BLaER1 treated with 17β-estradiol and CSF1 and Interleukin-3, amounts not matched to agents 10 nM and 100 nM (cell line): ENCODE measurements at regions not wholly inside any gene's neighbourhood (a gene's known extent, or its start where the extent isn't known, plus 50 kb on each side); places are given as distances from the start of the nearest gene placed in this dataset.
"Not testable (repeated sequence)": the region's sequence is repeated elsewhere in the genome, so short reads cannot be mapped to it uniquely, and the experiment has no call there.

Source experiments
- H3K27ac ChIP-seq, 11 experiments: shearing (Covaris generic); formaldehyde crosslinking; 2 replicates each; pipeline ENCODE4 v1.8.1; 2022
- H3K27me3 ChIP-seq, 11 experiments: shearing (Covaris generic); formaldehyde crosslinking; 2 replicates each; pipeline ENCODE4 v1.8.1; 2022
- H3K36me3 ChIP-seq, 11 experiments: shearing (Covaris generic); formaldehyde crosslinking; 2 replicates each; pipeline ENCODE4 v1.8.1; 2022
- H3K4me1 ChIP-seq, 10 experiments: shearing (Covaris generic); formaldehyde crosslinking; 2 replicates each; pipeline ENCODE4 v1.8.1; 2022
- H3K4me2 ChIP-seq, 11 experiments: shearing (Covaris generic); formaldehyde crosslinking; 2 replicates each; pipeline ENCODE4 v1.8.1; 2022
- H3K4me3 ChIP-seq, 10 experiments: shearing (Covaris generic); formaldehyde crosslinking; 2 replicates each; pipeline ENCODE4 v1.8.1; 2022
- H3K9ac ChIP-seq, 11 experiments: shearing (Covaris generic); formaldehyde crosslinking; 2 replicates each; pipeline ENCODE4 v1.8.1; 2022
- H3K9me3 ChIP-seq, 11 experiments: shearing (Covaris generic); formaldehyde crosslinking; replicated peaks in 1 of 11; 2 replicates each; pipeline ENCODE4 v1.8.1; 2022
- H4K20me1 ChIP-seq, 11 experiments: shearing (Covaris generic); formaldehyde crosslinking; 2 replicates each; pipeline ENCODE4 v1.8.1; 2022
- Cebpa-rat ChIP-seq, 11 experiments: shearing (Covaris generic); IDR thresholded peaks; 2 replicates each; pipeline ENCODE4 v1.8.1; 2022

DNA sequence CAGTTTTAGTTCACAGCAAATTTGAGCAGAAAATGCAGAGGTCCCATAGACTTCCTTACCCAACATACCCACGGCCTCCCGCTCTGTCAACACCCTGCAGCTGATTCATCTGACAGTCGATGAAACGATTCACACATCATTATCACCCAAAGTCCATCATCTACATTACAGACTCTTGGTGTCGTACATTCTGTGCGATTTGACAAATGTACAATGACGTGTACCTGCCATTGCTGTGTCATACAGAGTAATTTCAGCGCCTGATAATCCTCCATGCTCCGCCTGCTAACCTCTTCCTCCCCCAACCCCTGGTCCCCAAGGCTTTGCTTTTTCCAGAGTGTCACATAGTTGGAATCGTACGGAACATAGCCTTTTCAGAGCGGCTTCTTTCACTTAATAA lies 94.7 kb upstream of the SLC25A33 start:
- TF ChIP-seq Cebpa-rat (IDR thresholded peaks at IDR 0.05), result no peak
- no peaks in the 10 kb centered on the region for H3K9me3 ChIP-seq
- H3K27me3 ChIP-seq, result no peaks in the 10 kb centered on the region
- no peak overlapping the region for H3K4me2 ChIP-seq
- no peaks in the 10 kb centered on the region for H4K20me1 ChIP-seq
- H3K9ac ChIP-seq, result no peak overlapping the region
- no peak overlapping the region for H3K27ac ChIP-seq
- H3K36me3 ChIP-seq, result no peaks in the 10 kb centered on the region
- H3K4me3 ChIP-seq, result no peak overlapping the region
- peaks cover 13 to 47% (median 29%) of the 10 kb centered on the region in 10 experiments for H3K4me1 ChIP-seq

DNA sequence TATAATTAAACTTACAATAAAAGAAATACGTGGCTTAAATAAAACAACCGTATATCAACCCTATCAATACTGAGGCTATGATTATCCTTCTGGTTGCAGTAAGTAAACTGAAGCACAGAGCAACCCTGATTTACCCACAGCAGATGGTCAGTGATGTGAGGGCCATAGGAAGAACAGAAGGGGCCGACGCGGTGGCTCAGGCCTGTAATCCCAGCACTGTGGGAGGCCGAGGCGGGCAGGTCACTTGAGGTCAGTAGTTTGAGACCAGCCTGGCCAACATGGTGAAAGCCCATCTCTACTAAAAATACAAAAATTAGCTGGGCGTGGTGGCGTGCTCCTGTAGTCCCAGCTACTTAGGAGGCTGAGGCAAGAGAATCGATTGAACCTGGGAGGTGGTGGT lies 94.2 kb upstream of the SLC25A33 start:
- not testable (repeated sequence) for H3K9me3 ChIP-seq, H3K36me3 ChIP-seq, H3K27me3 ChIP-seq, H3K4me2 ChIP-seq, H3K9ac ChIP-seq, H3K27ac ChIP-seq, H4K20me1 ChIP-seq, H3K4me3 ChIP-seq
- peaks cover 13 to 52% (median 33%) of the 10 kb centered on the region in 10 experiments for H3K4me1 ChIP-seq

DNA sequence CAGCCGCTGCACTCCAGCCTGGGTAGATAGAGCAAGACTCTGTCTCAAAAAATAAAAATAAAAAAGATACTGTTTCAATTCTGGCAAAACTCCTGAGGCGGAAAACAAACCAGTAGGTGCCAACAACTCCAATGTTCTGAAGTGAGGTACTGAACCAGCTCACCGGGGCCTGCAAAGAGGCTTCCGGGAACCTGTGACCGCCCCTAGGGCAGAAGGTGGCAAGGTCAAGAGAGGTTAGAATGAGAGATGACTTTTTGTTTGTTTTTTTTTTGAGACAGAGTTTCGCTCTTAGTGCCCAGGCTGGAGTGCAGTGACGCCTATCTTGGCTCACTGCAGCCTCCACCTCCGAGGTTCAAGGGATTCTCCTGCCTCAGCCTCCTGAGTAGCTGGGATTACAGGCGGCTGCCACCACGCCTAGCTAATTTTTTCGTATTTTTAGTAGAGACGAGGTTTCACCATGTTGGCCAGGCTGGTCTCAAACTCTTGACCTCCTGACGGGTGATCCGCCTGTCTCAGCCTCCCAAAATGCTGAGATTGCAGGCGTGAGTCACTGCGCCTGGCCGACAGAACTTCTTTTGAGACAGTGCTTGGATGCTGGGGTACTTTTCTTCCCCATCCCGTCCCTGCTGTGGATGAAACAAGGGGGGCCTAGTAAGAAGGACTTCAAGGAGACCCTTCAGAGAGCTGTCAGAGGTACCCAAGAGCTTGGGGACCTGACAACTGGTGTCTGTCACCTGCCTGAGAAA lies 91.9 kb upstream of the SLC25A33 start:
- Histone ChIP-seq H3K4me1 (peaks cover 13 to 60% (median 38%) of the 10 kb centered on the region in 10 experiments), H3K27ac (peak overlapping the region in 4 of 11 experiments; percentile 69 to 74 (median 72); a peak in 4 of 22 replicates), H3K36me3 (no peaks in the 10 kb centered on the region), H3K4me3 (no peak overlapping the region), H3K9ac (no peak overlapping the region), H4K20me1 (no peaks in the 10 kb centered on the region), H3K4me2 (peak overlapping the region in 9 of 11 experiments; percentile 79 to 96 (median 89); a peak in 18 of 22 replicates), H3K9me3 (no peaks in the 10 kb centered on the region), H3K27me3 (no peaks in the 10 kb centered on the region)
- no peak for TF ChIP-seq Cebpa-rat (IDR thresholded peaks at IDR 0.05)

DNA sequence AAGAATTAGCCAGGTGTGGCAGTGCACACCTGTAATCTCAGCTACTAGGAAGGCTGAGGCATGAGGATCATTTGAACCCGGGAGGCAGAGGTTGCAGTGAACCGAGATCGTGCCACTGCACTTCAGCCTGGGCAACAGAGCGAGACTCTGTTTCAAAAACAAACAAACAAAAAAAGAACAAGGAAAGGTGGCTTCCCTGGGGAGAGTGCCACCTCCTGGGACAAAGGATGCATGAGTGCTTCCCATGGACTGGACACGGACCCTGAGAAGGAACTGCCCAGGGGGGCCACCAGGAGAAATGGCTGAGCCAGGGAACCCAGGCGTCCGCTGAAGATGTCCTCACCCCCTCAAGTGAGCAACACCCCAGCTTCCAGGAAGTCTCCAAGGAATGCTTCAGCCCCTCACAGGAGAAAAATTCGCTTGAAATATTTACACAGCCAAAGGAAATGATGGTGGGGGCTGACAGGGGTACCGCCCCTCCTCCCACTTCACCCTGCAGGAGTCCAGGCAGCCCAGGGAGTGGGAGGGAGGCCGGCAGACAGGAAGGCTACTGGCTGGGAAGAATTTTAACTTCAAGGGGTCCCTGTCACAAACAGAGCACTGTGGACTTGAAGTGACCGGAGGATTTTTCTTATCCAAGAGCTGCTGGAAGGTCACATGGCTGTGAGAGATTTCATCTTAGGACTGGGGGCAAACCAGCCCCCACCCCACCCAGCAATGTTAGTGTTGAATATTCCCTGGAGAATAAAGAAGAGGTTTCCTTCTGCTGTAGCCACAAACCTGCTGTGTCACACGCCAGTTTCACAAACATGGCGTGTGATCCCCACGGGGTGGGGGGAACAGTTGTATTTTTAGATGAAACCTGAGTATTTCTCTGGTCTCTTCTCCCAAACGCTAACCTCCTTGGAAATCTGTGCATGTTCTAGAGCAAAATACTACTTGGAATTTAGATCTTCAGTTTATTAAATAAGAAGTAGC lies 90.8 kb upstream of the SLC25A33 start:
- Histone ChIP-seq H3K27me3 (no peaks in the 10 kb centered on the region), H3K4me1 (peaks cover 13 to 68% (median 47%) of the 10 kb centered on the region in 10 experiments), H3K9me3 (no peaks in the 10 kb centered on the region), H3K36me3 (no peaks in the 10 kb centered on the region), H3K27ac (peak overlapping the region in 9 of 11 experiments; percentile 36 to 74 (median 66); a peak in 17 of 22 replicates), H4K20me1 (no peaks in the 10 kb centered on the region), H3K4me2 (peak overlapping the region; percentile 69 to 96 (median 87)), H3K4me3 (peak overlapping the region in 6 of 10 experiments; percentile 1 to 41 (median 20); a peak in 5 of 20 replicates), H3K9ac (peak overlapping the region in 10 of 11 experiments; percentile 2 to 68 (median 52); a peak in 16 of 22 replicates)
- no peak for TF ChIP-seq Cebpa-rat (IDR thresholded peaks at IDR 0.05)

DNA sequence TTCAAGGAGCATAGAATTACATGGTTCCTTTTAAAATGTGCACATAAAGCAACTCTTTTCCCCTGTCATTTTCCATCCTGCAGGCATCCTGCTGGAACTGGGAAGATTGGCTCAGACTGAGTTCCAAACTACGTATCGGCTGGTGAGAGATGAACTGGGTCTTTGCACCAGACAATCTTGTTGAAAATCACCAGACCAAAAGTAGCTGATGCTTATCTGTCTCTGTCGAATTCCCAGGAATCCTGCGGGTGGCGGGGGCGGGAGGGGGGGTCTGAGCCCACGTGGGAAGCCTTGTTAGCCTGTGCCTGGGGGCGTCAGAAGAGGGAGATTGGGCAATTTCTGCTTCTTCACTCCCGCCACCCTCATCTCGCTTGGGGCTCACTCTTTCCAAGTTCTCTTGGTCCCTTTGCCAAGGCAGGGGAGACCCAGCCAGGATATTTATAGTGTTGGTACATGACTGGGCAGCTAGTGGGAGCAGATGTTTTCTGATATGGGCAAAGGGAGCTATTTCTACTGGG lies 90.1 kb upstream of the SLC25A33 start:
- Histone ChIP-seq H3K27ac (peak overlapping the region in 8 of 11 experiments; percentile 51 to 74 (median 68); a peak in 15 of 22 replicates), H3K9ac (peak overlapping the region in 6 of 11 experiments; percentile 34 to 68 (median 55); a peak in 9 of 22 replicates), H3K9me3 (no peaks in the 10 kb centered on the region), H3K4me2 (peak overlapping the region; percentile 69 to 96 (median 87)), H3K27me3 (no peaks in the 10 kb centered on the region), H3K36me3 (no peaks in the 10 kb centered on the region), H4K20me1 (no peaks in the 10 kb centered on the region), H3K4me1 (peaks cover 13 to 76% (median 55%) of the 10 kb centered on the region in 10 experiments), H3K4me3 (0 out of 20 replicates have a peak overlapping the region, but pooled peaks of 2 of the 10 experiments have one; percentile 1 to 41)
- TF ChIP-seq Cebpa-rat (IDR thresholded peaks at IDR 0.05), result no peak

DNA sequence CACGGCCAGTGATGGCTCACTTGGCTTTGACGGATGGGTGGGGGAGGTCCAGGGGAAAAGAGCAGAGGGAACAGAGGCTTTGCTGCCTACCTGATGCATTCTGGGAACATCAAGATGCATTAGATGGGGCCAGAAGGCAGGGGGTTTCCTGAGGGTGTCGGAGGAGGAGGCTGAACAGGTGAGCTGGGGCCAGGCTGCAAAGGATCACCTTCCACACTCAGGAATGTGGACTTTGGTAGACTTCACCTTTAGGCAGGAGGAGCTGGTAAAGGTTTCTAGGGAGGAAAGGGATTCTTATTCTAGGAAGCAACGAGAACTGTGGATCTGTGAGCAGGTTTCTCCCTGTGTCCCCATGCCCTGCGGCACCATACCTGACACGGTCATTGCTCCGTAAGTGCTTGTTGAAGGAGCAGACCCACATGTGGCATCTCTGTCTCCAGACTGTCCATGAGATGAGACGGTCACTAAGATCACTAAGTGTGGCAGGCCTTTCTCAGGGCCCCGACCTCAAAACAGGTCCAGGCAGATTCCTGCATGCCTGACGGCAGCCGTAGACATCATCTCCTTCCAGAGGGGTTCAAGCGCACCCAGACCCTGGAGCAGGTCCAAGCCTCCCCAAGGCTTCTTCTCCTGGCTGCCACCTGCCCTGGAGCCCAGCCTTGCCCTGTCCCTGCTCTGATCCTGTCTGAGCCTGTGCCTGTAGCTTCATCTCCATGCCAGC lies 89.1 kb upstream of the SLC25A33 start:
- Histone ChIP-seq H3K4me2 (peak overlapping the region; percentile 3 to 96 (median 87); a peak in 19 of 22 replicates), H3K4me1 (peaks cover 13 to 85% (median 62%) of the 10 kb centered on the region in 10 experiments), H3K9me3 (no peaks in the 10 kb centered on the region), H3K36me3 (no peaks in the 10 kb centered on the region), H3K27me3 (no peaks in the 10 kb centered on the region), H4K20me1 (no peaks in the 10 kb centered on the region), H3K4me3 (no peak overlapping the region), H3K9ac (no peak overlapping the region), H3K27ac (peak overlapping the region in 4 of 11 experiments; percentile 5 to 47 (median 30); a peak in 3 of 22 replicates)
- no peak for TF ChIP-seq Cebpa-rat (IDR thresholded peaks at IDR 0.05)

DNA sequence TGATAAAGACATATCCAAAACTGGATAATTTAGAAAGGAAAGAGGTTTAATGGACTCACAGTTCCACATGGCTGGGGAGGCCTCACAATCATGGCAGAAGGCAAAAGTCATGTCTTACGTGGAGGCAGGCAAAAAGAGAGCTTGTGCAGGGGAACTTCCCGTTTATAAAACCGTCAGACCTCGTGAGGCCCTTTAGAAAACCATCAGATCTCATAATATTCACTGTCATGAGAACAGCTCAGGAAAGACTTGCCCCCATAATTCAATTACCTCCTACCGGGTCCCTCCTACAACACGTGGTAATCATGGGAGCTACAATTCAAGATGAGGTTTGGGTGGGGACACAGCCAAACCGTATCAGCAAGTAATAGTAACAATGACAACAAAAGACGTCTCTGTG lies 88.2 kb upstream of the SLC25A33 start:
- H3K36me3 ChIP-seq, result no peaks in the 10 kb centered on the region
- H3K27me3 ChIP-seq, result no peaks in the 10 kb centered on the region
- H3K9ac ChIP-seq, result no peak overlapping the region
- no peaks in the 10 kb centered on the region for H3K9me3 ChIP-seq
- H4K20me1 ChIP-seq, result no peaks in the 10 kb centered on the region
- H3K27ac ChIP-seq, result no peak overlapping the region
- no peak for TF ChIP-seq Cebpa-rat (IDR thresholded peaks at IDR 0.05)
- peaks cover 13 to 93% (median 66%) of the 10 kb centered on the region in 10 experiments for H3K4me1 ChIP-seq
- H3K4me3 ChIP-seq, result no peak overlapping the region
- H3K4me2 ChIP-seq, result peak overlapping the region in 3 of 11 experiments; percentile 79 to 90 (median 82); a peak in 3 of 22 replicates

DNA sequence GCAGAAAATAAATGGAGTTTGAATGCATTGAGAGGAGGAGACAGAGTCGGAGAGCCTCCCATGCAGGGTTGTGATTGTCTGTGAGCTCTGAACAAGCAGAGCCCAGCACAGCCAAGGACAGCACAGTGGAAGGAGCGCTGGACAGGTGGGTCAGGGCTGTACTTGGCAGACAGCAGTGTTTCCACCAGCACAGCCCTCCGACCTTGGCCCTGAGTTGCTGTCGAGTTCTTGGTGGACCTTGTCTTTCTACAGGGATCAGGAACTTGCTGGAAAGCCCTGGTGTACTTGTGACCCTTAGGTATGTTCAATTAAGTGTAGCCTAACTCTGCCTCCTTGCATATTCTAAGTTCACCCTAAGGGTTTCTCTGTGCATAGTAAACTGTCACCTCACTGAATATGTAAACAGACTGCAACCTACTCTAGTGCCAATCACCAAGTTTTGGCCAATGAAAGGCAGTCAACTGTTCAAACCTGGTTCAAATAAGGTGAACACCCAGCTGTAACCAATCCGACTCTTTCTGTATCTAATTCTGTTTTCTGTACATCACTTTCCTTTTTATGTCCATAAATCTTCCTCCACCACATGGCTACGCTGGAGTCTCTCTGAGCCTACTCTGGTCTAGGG lies 86.6 kb upstream of the SLC25A33 start:
- H3K27me3 ChIP-seq, result no peaks in the 10 kb centered on the region
- H3K36me3 ChIP-seq, result no peaks in the 10 kb centered on the region
- H3K27ac ChIP-seq, result no peak overlapping the region
- no peaks in the 10 kb centered on the region; a peak in 1 of 22 replicates for H4K20me1 ChIP-seq
- TF ChIP-seq Cebpa-rat (IDR thresholded peaks at IDR 0.05), result no peak
- H3K9me3 ChIP-seq, result no peaks in the 10 kb centered on the region
- peaks cover 13 to 78% (median 57%) of the 10 kb centered on the region in 10 experiments for H3K4me1 ChIP-seq
- no peak overlapping the region for H3K4me3 ChIP-seq
- H3K9ac ChIP-seq, result no peak overlapping the region
- H3K4me2 ChIP-seq, result peak overlapping the region in 5 of 11 experiments; percentile 6 to 71 (median 65); a peak in 5 of 22 replicates
